Hindlimb muscle (tissue), 1 donor: ENCODE measurements at regions not wholly inside any gene's neighbourhood (a gene's known extent, or its start where the extent isn't known, plus 50 kb on each side); places are given as distances from the start of the nearest gene placed in this dataset.

Experiments used
- DNase-seq: peaks from one replicate; pipeline ENCODE4 v3.0.0-alpha.2; 2013

DNA sequence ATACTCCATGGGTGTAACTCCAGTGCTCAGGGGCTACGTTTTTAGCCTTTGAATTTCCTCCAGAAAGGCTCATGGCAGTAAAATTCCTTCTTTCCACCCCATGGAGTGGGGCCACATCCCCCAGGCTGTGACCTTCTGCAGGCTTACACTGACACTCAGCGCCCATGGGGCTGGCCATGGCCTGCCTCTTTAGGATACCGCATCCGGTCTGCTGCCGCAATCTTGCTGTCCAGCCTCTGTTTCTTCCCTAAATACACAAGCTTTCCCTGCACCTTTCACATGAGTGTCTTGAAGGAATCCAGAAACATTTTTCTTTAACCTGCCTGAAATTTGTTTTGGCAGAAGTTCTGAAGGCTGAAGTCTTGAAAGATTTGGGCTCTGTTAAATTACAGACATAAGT lies 170.5 kb downstream of the NTMT2 start:
- no peak for DNase-seq

DNA sequence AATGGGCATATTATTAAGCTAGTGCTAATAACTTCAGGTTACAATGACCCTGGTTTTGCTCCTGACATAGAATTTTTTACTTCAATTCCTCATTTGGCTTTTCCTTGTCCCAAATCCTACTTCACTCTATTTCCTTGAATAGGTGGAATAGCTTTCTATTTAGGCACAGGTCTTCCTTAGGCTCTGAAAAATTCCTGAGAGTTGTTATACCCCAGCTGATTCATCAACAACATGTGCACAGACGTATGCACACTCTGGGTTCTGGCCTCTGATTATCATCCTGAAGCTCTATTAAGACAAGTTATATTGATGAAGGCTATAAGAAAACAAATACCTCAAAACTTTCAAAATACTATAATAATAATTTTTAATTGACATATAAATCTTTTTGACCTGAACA lies 172.4 kb downstream of the NTMT2 start:
- DNase-seq: no peak

DNA sequence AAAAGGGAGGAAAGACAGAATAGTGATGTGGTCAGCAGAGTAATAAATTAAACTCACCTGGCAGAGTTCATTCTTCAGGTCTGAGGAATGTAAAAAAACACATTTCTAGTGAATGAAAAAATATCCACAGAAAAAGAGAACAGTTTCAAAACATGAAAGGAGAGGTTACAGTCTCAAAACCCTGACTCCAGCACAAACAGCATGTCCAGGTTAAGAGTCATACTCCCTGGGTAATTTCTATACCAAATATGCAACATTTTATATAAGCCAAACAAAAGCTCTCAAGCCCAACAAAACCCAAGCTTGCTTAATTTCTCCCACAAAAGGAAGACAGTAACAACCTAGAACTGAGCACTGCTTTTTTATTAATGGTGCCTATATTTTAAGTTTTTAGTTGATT lies 173.0 kb downstream of the NTMT2 start:
- DNase-seq: no peak

DNA sequence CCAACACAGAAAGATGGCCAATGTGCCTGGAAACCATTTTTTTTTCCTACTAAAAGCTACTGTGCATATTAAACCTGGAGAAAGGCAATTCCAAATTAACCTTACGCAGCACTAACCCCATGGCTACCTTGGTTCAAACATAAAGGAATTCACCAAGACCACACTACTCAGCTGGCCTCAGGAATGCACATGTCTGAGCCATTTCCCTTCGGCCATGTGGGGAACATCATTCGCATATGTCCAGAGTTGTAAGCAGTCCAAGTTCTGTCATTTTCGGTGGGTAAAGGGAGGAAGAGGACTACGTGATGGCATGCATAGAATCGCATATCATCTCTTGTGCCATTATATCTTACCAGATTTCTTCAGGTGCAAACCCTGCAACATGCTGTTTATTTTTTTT lies 175.4 kb downstream of the NTMT2 start:
- no peak for DNase-seq

DNA sequence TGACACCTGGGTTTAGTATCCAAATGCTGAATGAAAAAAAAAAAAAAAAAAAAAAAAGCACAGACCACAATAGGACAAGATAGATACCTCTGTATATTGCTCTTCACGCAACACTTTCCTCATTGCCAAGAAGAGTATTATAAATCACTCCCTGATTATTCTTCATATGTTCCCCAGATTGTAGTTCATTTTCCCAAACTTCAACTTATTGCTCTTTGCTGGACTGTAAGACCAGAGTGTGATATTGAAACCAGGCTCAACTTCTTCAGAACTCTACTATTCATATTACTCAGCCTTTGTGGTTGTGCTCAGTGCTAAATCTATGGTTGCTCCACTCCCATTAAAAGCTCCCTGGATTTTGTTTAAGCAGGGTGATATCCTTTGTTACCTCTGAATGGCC lies 180.4 kb downstream of the NTMT2 start:
- DNase-seq: no peak

DNA sequence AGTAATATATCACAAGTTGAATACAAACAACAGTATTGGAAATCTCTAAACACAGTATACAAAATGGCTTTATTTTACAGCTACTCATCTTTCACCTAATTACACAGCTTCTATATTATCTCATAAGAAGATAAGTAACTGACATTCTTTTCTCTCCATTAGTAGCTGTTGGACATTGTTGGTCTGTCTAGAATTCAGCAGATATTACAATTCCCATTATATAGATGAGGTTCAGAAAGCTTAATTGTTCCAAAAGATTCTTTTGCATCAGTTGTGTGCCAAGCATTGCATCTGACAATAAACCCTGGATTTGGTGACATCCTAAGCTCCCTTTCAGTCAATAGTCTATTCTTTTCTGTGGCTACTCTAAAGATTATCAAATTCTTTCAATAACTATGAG lies 187.0 kb downstream of the NTMT2 start:
- DNase-seq: no peak

DNA sequence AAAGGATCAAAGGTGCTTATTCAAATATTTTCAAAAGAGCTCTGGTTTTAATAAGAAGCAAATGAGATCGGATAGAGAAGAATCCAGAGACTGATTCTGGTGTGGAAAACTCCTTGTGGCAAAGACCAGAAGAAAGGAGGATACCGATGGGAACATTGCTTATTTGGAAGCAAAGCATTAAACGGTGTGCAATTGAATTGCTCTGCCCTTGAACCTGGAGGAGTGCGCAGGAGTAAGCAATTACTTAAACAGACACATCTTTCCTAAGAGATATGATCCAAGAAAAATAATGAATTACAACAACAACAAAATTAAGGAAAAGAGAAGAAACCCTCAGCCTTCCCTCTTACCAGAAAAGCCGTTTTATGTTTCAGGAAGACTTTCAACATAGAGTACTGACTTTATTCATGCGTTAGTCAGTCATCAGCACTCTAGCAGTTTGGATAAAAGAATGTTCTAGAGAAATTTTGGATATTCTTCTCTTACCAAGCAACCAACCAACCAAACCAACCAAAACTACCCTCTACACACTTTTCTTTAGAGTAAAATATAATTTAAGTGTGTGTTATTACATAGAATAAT lies 191.7 kb downstream of the NTMT2 start:
- DNase-seq: no peak

DNA sequence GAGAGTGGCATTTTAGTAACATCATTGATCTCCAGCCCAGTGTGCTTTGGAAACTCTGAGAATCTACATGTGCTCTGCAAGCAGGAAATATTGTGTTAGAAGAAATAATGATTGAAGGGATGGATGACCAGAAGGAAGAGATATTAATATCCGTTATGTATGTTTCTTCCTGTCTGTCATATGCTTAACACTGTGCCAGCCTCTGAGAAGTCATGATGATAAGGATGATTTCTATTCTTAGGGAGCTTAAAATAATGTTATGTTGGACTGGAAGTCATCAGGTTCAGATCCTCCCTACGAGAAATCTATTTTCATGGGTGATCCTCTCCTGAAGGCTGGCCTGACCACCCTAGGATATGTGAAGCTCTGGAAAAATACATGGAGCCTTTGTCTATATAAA lies 192.4 kb upstream of the GORAB start:
- DNase-seq: no peak

DNA sequence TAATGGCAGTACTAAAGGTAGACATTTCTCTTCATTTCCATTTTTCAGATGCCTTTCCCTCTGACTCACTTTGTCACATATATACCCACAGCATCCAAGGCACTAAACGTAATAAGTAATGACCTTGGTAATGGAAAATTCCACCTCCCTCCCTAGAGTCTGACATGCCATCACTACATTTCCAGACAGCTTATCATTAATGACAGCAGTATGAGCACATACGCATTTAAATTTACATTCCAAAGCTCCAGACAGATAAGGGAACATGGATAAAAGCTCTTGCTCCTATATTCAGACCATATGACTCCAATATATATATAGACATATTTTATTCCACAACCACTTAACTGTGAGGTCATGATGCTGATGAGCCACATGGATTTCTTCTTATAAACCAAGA lies 191.7 kb upstream of the GORAB start:
- DNase-seq: no peak

DNA sequence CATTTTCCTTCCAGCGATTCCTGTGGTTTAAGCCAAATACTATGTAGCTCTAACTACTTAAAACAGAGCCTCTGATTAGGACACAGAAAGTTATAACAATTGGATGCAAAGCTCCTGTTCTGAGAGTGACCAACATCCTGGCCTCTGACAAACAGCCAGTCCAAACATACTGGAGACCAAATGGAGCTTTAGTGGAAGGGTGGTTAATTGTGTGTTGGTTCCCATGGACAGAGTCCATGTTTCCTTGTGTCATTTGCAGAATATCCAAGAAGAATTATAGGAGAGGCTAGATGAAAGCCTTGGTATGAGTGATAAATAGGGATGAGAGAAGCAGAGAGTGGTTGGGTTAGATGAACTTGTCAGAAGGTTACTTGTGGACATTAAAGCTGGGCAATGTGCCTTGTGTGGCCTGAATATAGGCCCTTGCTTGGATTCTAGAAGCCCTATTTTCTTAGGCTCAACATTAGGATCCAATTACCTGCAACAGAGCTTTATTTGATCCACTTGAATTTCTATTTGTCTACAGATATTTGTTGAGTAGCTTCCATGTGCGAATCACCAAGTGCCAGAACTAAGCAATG lies 180.5 kb upstream of the GORAB start:
- DNase-seq: no peak

DNA sequence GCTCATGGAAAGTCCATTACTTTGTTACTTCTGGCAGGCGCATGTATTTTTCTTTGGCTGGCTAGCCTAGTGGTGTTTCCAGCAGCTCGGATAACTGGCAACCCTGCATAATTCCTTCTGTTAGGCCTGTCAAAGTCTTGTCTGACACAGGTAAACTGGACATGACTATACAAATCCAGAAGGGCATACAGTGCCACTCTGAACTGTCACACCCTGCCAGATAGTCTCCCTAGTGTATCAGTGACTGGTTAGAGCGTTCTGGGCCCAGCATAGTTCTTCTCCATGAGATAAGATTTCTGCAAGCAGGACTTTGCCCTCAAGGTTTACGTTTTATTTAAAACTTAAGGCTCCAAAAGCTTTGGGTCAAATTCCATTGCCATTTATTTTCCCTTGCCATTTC lies 177.7 kb upstream of the GORAB start:
- no peak for DNase-seq

DNA sequence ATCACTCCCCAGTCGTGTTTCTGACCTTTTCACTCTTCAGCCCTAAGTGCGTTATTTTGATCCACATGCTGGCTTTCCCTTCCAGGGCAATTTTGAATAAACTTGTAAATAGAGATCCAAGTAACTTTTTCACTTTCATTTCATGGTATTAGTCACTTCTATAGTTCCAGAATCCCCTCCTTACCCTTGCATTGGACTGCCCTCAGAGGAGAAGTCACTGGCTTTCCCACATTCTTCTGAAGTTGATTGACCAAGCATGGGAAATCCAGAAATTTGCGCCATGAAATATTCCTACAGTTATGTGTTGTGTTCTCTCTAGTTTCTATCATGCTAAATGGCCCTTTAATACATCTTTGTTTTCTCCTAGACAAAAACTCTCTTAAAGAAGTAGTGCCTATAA lies 177.3 kb upstream of the GORAB start:
- DNase-seq: no peak

DNA sequence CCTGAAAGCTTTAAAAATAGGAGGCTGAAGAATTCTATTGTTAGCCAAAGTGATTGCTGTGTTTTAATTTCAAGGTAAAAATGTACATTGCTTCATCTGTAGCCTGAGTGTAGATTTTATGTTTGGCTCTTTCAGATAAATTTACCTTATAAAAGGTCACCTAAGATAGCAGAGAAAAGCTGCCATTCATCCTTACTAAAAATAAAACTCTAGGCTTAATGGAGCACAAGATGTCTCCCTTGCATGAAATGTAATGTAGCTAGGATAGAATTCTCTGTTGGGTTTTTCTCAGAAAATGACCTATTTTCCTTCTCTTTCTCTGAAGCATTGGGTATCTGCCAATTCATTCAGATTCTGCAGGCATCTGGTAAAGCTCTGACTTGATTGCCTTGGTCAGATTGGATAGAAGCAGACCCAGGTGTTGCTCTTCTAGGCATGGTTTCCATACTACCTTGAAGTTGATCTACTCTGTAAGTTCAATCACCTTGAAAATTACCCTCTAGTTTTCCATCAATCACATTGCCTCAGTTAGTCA lies 176.6 kb upstream of the GORAB start:
- DNase-seq: no peak

DNA sequence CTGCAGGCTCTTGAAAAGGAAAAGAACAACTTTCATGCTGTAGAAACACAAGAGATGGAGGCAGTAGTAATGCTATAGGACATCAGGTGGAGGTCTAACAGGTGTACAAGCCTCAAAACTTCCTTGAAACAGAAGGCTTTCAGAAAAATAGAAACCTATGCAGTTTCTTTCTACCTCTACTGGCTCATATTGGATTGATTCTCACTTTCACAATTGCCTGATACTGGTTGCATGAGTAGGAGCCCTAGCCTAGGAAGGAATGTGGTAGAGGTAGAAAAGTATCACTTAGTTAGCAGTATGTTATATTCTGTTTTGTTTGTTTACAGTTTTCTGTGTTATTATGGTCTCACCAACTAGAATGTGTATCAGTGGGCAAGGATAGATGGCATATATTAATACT lies 175.4 kb upstream of the GORAB start:
- DNase-seq: no peak

DNA sequence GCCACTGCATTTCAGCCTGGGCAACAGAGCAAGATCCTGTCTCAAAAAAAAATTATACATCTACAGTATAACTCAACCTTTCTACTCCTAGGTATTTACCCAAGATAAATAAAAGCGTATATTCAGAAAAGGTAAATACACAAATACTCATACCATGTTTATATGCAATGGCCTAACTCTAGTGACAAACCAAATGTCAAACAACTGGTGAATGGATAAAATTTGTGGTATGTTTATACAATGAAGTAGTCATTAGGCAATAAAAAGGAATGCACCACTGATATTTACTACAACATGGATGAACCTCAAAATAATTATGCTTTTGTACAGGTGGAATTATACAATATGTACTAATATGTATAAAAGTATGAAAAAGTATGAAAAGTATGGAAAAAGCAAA lies 174.2 kb upstream of the GORAB start:
- DNase-seq: no peak

DNA sequence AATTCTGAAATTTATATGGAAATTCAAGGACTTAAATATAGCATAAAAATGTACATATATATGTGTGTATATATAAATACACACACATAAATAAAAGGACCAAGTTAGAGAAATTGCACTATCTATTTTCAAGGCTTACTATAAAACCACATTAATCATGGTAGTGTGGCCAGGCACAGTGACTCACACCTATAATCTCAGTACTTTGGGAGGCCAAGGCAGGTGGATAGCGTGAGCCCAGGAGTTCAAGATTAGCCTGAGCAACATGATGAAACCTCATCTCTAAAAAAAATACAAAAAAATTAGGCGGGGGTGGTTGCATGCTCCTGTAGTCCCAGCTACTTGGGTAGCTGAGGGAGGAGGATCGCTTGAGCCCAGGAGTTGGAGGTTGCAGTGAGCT lies 171.4 kb upstream of the GORAB start:
- no peak for DNase-seq

DNA sequence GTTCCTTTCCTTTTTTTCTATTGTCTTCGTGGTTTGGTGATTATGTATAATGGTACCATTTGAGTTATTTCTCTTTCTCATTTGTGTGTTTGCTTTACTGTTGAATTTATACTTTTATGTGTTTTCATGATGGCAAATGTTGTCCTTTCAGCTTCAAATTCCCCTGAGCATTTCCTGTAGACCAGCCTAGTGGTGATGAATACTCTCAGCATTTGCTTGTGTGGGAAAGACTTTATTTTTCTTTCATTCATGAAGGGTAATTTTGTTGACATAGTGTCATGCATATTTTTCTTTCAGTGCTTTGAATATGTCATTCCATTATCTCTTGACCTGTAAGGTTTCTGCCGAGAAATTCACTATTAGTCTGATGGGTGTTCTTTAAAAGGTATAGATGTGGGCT lies 166.6 kb upstream of the GORAB start:
- no peak for DNase-seq

DNA sequence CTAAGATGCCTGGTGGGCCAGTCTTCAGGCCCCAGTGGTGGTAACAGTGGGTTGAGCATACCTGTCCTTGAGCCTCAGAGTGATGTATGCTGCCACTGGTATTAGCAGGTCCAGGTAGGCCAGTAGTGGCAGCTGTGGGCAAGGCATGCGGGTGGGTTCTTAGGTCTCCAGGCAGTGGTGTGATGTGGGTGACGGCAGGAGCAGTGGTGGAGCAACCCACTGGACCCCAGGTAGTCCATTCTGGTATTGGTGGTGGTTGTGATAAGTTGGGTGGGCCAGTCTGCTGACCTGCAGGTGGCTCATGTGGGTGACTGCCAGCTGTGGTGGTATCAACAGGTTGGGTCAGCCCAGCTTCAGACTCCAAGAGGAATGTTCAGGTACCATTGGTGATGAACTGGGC lies 165.0 kb upstream of the GORAB start:
- no peak for DNase-seq

DNA sequence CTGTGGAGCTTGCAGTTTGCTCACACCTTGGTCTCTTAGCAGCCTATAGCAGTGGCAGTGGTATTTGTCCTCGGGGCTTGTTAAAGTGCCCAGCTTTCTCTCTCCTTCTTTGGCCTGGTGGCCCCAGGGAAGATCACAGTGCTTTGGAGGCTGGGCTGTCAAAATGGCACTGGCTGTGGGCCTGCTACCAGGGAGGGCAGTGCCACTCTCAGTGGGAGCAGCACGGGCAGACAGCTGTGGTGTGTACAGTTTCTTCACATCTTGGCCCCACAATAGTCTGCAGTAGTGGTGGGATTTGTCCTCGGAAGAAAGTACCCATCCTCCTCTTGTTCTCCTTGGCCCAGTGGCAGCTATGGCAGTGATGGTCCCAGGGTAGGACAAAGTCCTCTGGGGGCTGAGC lies 164.4 kb upstream of the GORAB start:
- DNase-seq: no peak

DNA sequence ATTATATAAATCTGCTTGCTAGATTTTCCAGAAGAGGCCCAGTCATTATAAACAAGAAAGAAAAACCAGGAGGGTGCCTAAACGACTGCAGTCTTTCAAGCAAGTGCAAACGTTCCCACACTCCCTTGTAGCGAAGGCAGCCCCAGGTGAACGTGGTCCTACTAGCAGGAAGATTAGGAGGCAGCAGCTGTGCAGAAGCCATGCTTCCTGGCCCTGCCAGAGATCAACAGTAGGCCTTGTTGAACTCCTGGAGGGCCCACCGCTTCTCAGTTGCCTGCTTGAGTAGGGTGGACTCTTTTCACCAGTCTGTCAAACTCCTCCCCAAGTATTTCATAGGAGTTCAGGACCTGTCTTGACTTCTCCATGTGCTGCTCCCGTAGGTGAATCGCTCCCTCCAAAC lies 163.0 kb upstream of the GORAB start:
- DNase-seq: no peak

DNA sequence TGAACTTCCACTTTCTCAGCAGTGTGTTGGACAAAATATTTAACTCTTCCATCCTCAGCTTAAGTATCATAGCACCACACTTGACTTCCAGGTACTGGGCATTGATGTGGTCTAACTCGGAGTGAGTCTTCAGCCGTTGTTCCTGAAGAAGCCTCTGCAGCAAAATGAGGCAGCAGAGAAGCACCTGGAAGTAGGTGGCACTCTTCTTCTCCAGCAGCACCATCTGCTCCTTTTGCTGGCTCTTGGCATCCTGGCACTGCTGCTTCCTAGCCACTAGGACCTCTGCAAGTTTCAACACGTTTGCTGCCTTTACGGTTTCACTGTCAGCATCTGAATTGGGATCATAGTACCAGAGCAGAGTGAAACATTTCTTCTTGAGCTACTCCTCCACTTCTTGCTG lies 162.5 kb upstream of the GORAB start:
- DNase-seq: no peak

DNA sequence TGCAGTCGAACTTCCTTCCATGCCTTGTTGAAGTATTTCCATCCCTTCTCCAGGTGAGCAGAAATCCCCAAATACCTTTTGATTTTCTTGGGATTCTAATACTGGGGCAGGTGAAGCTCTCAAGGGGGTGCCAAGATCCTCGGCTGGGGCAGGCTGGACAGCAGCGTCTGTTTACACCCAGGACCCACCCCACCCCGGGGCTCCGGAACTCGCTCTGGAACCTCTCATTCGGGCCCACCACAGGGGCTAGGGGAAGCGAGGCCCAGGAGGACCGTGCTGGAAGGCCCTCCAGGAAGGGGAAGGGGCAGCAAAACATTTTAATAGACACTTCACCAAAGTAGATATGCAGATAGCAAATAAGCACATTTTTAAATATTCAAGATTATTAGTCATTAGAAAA lies 161.9 kb upstream of the GORAB start:
- no peak for DNase-seq

DNA sequence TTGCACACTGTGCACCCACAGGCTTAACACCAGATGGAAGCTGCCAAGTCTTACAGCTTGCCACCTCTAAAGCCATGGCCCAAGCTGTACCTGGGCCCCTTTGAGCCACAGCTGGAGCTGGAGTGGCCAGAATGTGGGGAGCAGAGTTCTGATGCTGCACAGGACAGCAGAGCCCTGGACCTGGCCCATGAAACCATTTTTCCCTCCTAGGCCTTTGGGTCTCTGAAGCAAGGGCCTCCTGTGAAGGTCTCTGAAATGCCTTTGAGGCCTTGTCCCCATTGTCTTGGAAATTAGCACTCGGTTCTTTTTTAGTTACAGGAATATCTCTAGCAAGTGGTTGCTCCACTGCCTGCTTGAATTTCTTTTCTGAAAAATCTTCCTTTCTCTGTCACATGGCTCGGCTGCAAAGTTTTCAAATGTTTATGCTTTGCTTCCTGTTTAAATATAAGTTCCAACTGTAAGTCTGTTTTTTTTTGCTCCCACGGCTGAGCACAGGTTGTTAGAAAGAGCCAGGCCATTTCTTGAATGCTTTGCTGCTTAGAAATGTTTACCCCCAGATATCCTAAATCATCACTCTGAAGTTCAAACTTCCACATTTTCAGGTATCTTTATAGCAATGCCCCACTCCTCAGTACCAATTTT lies 156.8 kb upstream of the GORAB start:
- DNase-seq: no peak

DNA sequence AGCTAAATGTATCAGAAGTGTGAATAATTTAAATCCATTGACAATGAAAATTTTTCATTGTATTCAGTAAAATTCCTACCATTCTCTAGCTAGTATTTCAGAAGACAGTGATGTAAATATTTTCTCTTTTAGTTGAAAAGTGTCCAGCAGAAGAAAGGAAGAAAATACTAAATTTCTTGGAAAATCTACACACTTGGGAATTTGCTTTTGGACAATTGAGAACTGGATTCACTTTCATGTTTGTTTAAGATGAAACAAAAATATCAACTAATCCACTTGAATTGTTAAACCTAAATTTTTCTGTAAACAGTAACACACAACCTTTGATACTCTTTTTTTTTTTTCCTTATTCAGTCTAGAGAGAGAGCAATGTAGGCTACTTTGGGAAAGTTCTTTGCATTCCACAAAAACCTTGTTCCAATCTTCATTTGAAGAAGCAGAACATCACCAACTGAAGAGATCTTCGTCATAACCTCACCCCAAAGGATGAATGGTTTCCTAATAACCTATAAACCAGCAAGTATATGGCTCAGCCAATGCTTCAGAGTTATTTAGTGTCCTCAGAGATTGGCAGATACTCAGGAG lies 155.1 kb upstream of the GORAB start:
- no peak for DNase-seq
